Heart right ventricle (tissue), 16 donors: ENCODE measurements at regions not wholly inside any gene's neighbourhood (a gene's known extent, or its start where the extent isn't known, plus 50 kb on each side); places are given as distances from the start of the nearest gene placed in this dataset.
"Not testable (repeated sequence)": the region's sequence is repeated elsewhere in the genome, so short reads cannot be mapped to it uniquely, and the experiment has no call there.

Source experiments
- ATAC-seq, 8 donors: fragments of 200-7000 bp; cut with Tn5 transposase; one replicate each; pipeline ENCODE4 v1.9.1; 2020; ENCODE audit warnings: mild to moderate bottlenecking in 8 of 8, moderate library complexity in 8 of 8, moderate number of reproducible peaks in 1 of 8
- DNase-seq, 2 donors: peaks; one replicate each; pipeline ENCODE4 v3.0.0-alpha.2; 2020
- H3K27ac ChIP-seq, 10 donors: fragments of 200-600 bp; sonication (generic) in 2 of 10; one replicate each; pipeline versions ENCODE4 v1.5.0 to v1.8.0; 2020 to 2022; ENCODE audit warnings: mild to moderate bottlenecking in 3 of 10
- H3K27me3 ChIP-seq, 7 donors: fragments of 200-600 bp; one replicate each; pipeline ENCODE4 v1.8.0; 2021 to 2022; ENCODE audit warnings: mild to moderate bottlenecking in 2 of 7
- H3K36me3 ChIP-seq, 9 donors: fragments of 200-600 bp; sonication (generic) in 1 of 9; one replicate each; pipeline versions ENCODE4 v1.5.0 to v1.8.0; 2020 to 2022; ENCODE audit warnings: mild to moderate bottlenecking in 2 of 9
- H3K4me1 ChIP-seq, 9 donors: fragments of 200-600 bp; sonication (generic) in 1 of 9; one replicate each; pipeline versions ENCODE4 v1.5.0 to v1.8.0; 2020 to 2022; ENCODE audit warnings: mild to moderate bottlenecking in 4 of 9
- H3K4me3 ChIP-seq, 10 donors: fragments of 200-600 bp; sonication (generic) in 2 of 10; one replicate each; pipeline versions ENCODE4 v1.5.0 to v1.8.0; 2020 to 2022; ENCODE audit warnings: mild to moderate bottlenecking in 7 of 10, moderate library complexity in 2 of 10
- H3K9me3 ChIP-seq, 11 donors: fragments of 200-600 bp in 10 of 11; sonication (generic) in 2 of 11; one replicate each; pipeline versions ENCODE4 v1.5.0 to v1.8.0; 2013 to 2022; ENCODE audit warnings: mild to moderate bottlenecking in 2 of 11, control low read depth in 1 of 11, moderate library complexity in 1 of 11
- whole genome bisulfite sequencing, 2 donors: extraction: QIAGEN DNeasy Blood & Tissue Kit; methylation state at CpG; one replicate each; pipeline ENCODE4 v1.1.7; 2013; ENCODE audit warnings: inconsistent platforms in 1 of 2; 5-methylcytosine and 5-hydroxymethylcytosine counted together
- intact Hi-C, 10 donors: fragments of 100-400 bp; cut with DNase I; formaldehyde crosslinking; loops; one replicate each; pipeline versions ENCODE4 v1.11.1 to v1.14.2; 2022
- TF ChIP-seq, protein P1 (sequence below), 9 donors: fragments of 200-600 bp; sonication (generic) in 2 of 9; IDR thresholded peaks; one replicate each; pipeline versions ENCODE4 v1.5.0 to v1.8.0; 2021 to 2022; ENCODE audit warnings: antibody characterized with exemption in 9 of 9, mild to moderate bottlenecking in 5 of 9, moderate library complexity in 1 of 9
- donor health status: Arrhythmogenic right ventricular cardiomyopathy.
- donor health status: ischemic (EF 13 %, LVEDD 7.1; RV severe dilation, severe dysfunction).
- donor health status: healthy with polysubstance abuse.
- donor health status: DM: no; HTN: yes; CAD: no.
- donor health status: DM: no; HTN: no; CAD: no.
- donor health status: ischemic (EF 25% LVEDD 6.9; RV normal size, moderate dysfunction).
- donor health status: ischemic (EF 25% LVEDD 5.7; RV mildly dilated, moderate dysfunction).
- donor health status: healthy.
- donor health status: DM: yes; HTN: yes; CAD: no.
- donor health status: Ischemic cardiomyopathy.
- donor health status: ischemic (EF 35%, LVEDD 5.7; RV mildly dilated, moderate dysfunction).
- donor health status: nonischemic (EF 11% LVEDD 7.7; RV severe dilation, severe dysfunction).
- donor health status: DM: yes; HTN: yes; CAD: no.
- donor health status: PGD.
- donor health status: ischemic (EF 29% LVEDD 5.4; RV normal size, mild dysfunction).
- donor health status: nonischemic (EF 23%, LVEDD 6.1; RV moderate dilation, normal function).

DNA sequence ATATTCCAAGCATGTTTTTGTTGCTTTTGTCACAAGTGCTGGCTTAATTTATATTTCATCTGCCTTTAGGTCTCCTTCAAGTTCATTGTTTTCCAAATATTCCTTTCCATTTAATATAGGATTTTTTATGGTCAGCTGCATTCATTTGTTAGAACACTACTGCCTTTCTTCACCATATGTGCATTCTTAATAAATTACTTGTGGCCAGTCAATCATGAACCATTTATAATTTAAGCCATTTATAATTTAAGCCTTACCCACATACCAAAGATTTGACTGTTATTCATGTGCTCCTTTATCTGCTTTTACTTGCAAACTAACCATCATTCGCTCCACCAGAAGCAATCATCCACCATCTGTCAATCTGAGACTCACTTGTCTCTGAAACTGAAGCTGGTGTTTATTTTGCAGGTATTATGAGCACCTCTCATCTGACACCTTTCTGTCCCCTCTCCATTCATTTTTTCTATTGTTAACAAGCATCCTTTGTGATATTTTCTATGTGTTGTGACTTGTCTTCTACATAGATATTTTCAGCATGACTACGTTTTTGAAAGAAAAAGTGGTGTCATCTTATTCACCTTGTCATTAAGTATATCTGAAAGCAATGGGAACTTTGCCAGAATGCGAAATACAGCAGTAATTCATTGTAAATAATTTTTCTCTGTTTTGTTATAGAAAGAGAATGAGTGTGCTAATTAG lies 786.8 kb downstream of the KCNJ3 start:
- H3K27me3 ChIP-seq, result no peaks in the 10 kb centered on the region
- DNase-seq (no peak), ATAC-seq (no peak)
- TF ChIP-seq, protein P1, sequence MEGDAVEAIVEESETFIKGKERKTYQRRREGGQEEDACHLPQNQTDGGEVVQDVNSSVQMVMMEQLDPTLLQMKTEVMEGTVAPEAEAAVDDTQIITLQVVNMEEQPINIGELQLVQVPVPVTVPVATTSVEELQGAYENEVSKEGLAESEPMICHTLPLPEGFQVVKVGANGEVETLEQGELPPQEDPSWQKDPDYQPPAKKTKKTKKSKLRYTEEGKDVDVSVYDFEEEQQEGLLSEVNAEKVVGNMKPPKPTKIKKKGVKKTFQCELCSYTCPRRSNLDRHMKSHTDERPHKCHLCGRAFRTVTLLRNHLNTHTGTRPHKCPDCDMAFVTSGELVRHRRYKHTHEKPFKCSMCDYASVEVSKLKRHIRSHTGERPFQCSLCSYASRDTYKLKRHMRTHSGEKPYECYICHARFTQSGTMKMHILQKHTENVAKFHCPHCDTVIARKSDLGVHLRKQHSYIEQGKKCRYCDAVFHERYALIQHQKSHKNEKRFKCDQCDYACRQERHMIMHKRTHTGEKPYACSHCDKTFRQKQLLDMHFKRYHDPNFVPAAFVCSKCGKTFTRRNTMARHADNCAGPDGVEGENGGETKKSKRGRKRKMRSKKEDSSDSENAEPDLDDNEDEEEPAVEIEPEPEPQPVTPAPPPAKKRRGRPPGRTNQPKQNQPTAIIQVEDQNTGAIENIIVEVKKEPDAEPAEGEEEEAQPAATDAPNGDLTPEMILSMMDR (IDR thresholded peaks at IDR 0.05), result no peak
- intact Hi-C loops, result no loop called here
- H3K27ac ChIP-seq, result no peak overlapping the region
- H3K4me1 ChIP-seq, result no peaks in the 10 kb centered on the region
- WGBS, 2 donors, result 62 to 65% methylated on average over 3 of the region's 3 CpGs
- H3K36me3 ChIP-seq, result no peaks in the 10 kb centered on the region
- no peak overlapping the region for H3K4me3 ChIP-seq
- peaks cover 0 to 4% (median 0%) of the 10 kb centered on the region in 11 donors for H3K9me3 ChIP-seq

DNA sequence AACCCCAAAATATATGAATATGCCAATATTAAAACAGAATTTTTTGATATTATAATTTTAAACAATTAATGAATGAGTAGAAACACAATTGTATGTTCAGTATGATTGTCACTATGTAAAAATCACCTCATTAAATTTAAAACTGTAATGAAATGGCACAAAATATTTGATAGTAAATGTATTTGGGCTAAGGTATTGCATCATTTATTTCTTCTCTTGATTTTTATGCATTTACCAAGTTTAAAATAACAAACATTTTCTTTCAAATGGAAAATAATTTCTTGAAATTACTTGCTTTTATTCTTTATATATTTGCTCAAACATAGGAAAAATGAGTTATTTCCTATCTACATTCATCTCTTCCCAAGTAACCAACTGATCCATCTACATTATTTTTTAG lies 782.6 kb downstream of the KCNJ3 start:
- DNase-seq, result no peak
- intact Hi-C loops, result no loop called here
- no peak for ATAC-seq
- H3K36me3 ChIP-seq, result no peaks in the 10 kb centered on the region
- H3K27ac ChIP-seq, result no peak overlapping the region
- H3K4me3 ChIP-seq, result no peak overlapping the region
- no peaks in the 10 kb centered on the region for H3K27me3 ChIP-seq
- no peaks in the 10 kb centered on the region for H3K4me1 ChIP-seq
- peaks cover 0 to 9% (median 0%) of the 10 kb centered on the region in 11 donors for H3K9me3 ChIP-seq
- TF ChIP-seq, protein P1 (IDR thresholded peaks at IDR 0.05), result no peak

DNA sequence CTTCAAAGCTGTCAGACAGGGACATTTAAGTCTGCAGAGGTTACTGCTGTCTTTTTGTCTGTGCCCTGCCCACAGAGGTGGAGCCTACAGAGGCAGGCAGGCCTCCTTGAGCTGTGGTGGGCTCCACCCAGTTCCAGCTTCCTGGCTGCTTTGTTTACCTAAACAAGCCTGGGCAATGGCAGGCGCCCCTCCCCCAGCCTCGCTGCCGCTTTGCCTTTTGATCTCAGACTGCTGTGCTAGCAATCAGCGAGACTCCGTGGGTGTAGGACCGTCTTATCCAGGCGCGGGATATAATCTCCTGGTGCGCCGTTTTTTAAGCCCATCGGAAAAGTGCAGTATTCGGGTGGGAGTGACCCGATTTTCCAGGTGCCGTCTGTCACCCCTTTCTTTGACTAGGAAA lies 773.5 kb downstream of the KCNJ3 start:
- intact Hi-C loops, ATAC-seq: not testable (repeated sequence)

DNA sequence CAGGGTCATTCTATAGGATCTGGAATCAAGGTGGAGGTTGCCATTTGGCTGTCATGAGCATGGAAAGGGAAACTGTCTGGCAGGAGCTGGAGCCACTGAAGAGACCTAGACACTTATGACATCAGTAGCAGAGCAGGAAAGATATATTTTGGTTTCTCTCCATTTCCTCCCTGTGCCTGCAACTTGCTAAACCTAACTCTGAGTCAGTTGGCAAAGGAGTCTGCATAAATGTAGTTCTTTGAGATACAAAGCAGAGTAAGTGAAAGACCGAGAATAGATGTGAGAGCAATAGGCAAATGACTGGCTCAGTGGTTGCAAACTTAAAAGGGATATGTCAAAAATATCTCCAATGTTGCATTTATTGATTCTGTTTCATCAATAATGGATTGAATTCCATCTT lies 757.7 kb downstream of the KCNJ3 start:
- intact Hi-C loops, result no loop called here
- ATAC-seq (no peak), DNase-seq (no peak)
- TF ChIP-seq, protein P1 (IDR thresholded peaks at IDR 0.05), result no peak
- 69 to 76% methylated on average over 1 of the region's 1 CpG for WGBS, 2 donors
- H3K36me3 ChIP-seq, result no peaks in the 10 kb centered on the region
- H3K4me3 ChIP-seq, result no peak overlapping the region
- no peak overlapping the region for H3K27ac ChIP-seq
- H3K4me1 ChIP-seq, result no peaks in the 10 kb centered on the region
- H3K9me3 ChIP-seq, result no peaks in the 10 kb centered on the region
- no peaks in the 10 kb centered on the region for H3K27me3 ChIP-seq

More for the DNA sequence above, 773.5 kb downstream of the KCNJ3 start:
- not testable (repeated sequence) for H3K27ac ChIP-seq, H3K27me3 ChIP-seq, DNase-seq, H3K4me3 ChIP-seq, H3K36me3 ChIP-seq, H3K4me1 ChIP-seq
- peaks cover 0 to 21% (median 0%) of the 10 kb centered on the region in 11 donors for H3K9me3 ChIP-seq
- 80 to 81% methylated on average over 13 of the region's 14 CpGs for WGBS, 2 donors

DNA sequence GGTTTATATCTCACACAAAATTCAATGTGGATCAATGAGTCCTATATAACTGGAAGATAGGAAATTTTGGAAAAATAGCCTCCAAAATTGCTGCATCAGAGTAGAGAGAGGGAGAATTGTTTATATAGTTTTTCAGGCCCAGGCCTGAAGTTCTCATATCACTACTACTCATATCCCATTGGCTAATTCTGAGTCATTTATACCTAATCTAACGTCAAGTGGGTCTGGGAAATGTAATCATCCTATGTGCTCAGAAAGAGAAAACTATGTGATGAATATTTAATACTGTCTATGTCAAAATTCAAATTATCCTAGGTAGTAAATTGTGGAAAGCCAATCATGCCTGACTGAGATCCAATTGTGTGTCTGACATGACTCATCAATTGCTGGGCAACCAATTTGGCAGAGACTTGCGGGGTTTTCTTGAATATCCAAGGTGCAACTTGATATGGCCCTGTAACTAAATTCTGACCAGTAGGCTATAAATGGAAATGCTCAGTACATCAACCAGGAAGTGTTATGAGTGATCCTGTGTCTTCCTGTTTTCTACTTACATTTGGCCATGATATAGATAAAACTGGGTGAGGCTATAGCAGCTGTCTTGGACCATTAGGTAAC lies 744.4 kb downstream of the KCNJ3 start:
- Histone ChIP-seq H3K4me3 (no peak overlapping the region), H3K27me3 (no peaks in the 10 kb centered on the region), H3K36me3 (no peaks in the 10 kb centered on the region), H3K9me3 (peaks cover 0 to 11% (median 0%) of the 10 kb centered on the region in 11 donors), H3K4me1 (no peaks in the 10 kb centered on the region), H3K27ac (no peak overlapping the region)
- TF ChIP-seq, protein P1 (IDR thresholded peaks at IDR 0.05), result no peak
- DNase-seq (no peak), ATAC-seq (no peak)
- intact Hi-C loops, result no loop called here
- 77 to 80% methylated on average over 2 of the region's 2 CpGs for WGBS, 2 donors
